Breast epithelium (tissue), 3 donors: ENCODE measurements at regions not wholly inside any gene's neighbourhood (a gene's known extent, or its start where the extent isn't known, plus 50 kb on each side); places are given as distances from the start of the nearest gene placed in this dataset.

Experiments
- POLR2AphosphoS5 ChIP-seq, 3 donors: sonication (generic); formaldehyde crosslinking; IDR thresholded peaks; one replicate each; pipeline ENCODE4 v1.6.1; 2017; ENCODE audit warnings: antibody characterized with exemption in 3 of 3
- TF ChIP-seq, protein P1 (sequence below), 3 donors: fragments of 450-650 bp; IDR thresholded peaks; one replicate each; pipeline ENCODE4 v1.5.1; 2016 to 2017; ENCODE audit warnings: antibody characterized with exemption in 3 of 3, mild to moderate bottlenecking in 3 of 3, moderate library complexity in 3 of 3

DNA sequence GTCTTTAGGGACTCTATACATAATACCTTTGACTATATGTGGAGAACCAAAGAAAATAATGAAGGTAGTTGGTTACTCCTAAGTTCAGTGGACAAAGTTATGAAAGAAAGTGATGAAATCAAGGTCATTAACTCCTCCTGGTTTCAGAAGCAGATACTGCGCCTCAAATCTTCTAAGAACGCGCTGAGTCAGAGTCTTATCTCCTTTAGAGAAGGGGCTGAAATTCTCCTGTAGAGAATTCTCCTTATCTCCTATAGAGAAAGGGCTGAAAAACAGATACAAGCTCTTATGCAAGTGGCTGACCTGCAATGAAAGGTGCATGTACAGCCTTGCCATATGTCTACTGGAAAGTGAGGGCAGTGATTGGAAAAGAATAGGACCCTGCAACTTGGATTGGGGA, 824.2 kb downstream of the NSUN3 start:
- no peak for TF ChIP-seq POLR2AphosphoS5 (IDR thresholded peaks at IDR 0.05)
- TF ChIP-seq, protein P1, sequence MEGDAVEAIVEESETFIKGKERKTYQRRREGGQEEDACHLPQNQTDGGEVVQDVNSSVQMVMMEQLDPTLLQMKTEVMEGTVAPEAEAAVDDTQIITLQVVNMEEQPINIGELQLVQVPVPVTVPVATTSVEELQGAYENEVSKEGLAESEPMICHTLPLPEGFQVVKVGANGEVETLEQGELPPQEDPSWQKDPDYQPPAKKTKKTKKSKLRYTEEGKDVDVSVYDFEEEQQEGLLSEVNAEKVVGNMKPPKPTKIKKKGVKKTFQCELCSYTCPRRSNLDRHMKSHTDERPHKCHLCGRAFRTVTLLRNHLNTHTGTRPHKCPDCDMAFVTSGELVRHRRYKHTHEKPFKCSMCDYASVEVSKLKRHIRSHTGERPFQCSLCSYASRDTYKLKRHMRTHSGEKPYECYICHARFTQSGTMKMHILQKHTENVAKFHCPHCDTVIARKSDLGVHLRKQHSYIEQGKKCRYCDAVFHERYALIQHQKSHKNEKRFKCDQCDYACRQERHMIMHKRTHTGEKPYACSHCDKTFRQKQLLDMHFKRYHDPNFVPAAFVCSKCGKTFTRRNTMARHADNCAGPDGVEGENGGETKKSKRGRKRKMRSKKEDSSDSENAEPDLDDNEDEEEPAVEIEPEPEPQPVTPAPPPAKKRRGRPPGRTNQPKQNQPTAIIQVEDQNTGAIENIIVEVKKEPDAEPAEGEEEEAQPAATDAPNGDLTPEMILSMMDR (IDR thresholded peaks at IDR 0.05), result no peak
